HCT116 (cell line): ENCODE measurements at regions not wholly inside any gene's neighbourhood (a gene's known extent, or its start where the extent isn't known, plus 50 kb on each side); places are given as distances from the start of the nearest gene placed in this dataset.

ENCODE experiments used
- ATAC-seq: fragments of 200-7000 bp; cut with Tn5 transposase; 2 replicates; pipeline ENCODE4 v1.9.1; 2020; ENCODE audit warnings: mild to moderate bottlenecking, moderate library complexity
- BruUV-seq: library from RNA; stranded (reverse); fragments of 400-500 nt; replicated peaks from 2 replicates; lab custom pipeline; 2021; lab: Mats Ljungman, UMichigan
- CTCF ChIA-PET: fragments of 300-600 bp; sonication (Branson Sonifier 250); formaldehyde crosslinking; loops from one replicate; lab custom pipeline; 2021; ENCODE audit warnings: antibody characterized with exemption; lab: Charles Lee
- POLR2A ChIA-PET: fragments of 300-600, 350-600 bp; sonication (Branson Sonifier 250); formaldehyde crosslinking; loops from one replicate; lab custom pipeline; 2021; ENCODE audit warnings: antibody characterized with exemption; lab: Charles Lee
- RAD21 ChIA-PET, 2 experiments: fragments of 300-600 bp; sonication (Branson Sonifier 250); formaldehyde crosslinking; loops; one replicate each; lab custom pipeline; 2023; ENCODE audit warnings: low total read pairs in 2 of 2; ENCODE audit not compliant: uncharacterized antibody in 2 of 2, unreplicated experiment in 2 of 2, low non-redundant PET in 1 of 2; lab: Charles Lee
- DNase-seq: peaks from one replicate; pipeline ENCODE4 v3.0.0-alpha.2; 2010; ENCODE audit warnings: low read depth, low spot score
- H2AFZ ChIP-seq: fragments of 200-600 bp; shearing (Covaris generic), sonication (generic); 2 replicates; pipeline ENCODE4 v1.6.1; 2017; ENCODE audit warnings: low read depth, mixed run types, mixed read lengths, antibody characterized with exemption, low read length; ENCODE audit not compliant: poor library complexity, severe bottlenecking
- H3K27ac ChIP-seq: 2 replicates; pipeline ENCODE4 v1.5.1; 2012; ENCODE audit warnings: low read depth, low read length
- H3K27me3 ChIP-seq: fragments of 200-600 bp; sonication (generic); 2 replicates; pipeline ENCODE4 v1.6.1; 2016; ENCODE audit warnings: mixed run types, low read length, mixed read lengths; ENCODE audit not compliant: insufficient read depth
- H3K36me3 ChIP-seq, 2 experiments: fragments of 200-500 bp in 1 of 2; fragments of 200-600 bp in 1 of 2; sonication (Bioruptor generic) in 1 of 2; sonication (generic) in 1 of 2; 2 replicates each; pipeline versions ENCODE4 v1.5.1 to v1.6.1; 2014 to 2016; ENCODE audit warnings: low read length in 2 of 2, inconsistent platforms in 1 of 2, mixed read lengths in 1 of 2, mixed run types in 1 of 2; ENCODE audit not compliant: insufficient read depth in 2 of 2, control insufficient read depth in 1 of 2
- H3K4me1 ChIP-seq, 2 experiments: fragments of 200-600 bp in 1 of 2; sonication (generic) in 1 of 2; 2 replicates each; pipeline versions ENCODE4 v1.5.1 to v1.6.1; 2012 to 2017; ENCODE audit warnings: low read length in 2 of 2, inconsistent platforms in 1 of 2, mild to moderate bottlenecking in 1 of 2, mixed read lengths in 1 of 2, mixed run types in 1 of 2, moderate library complexity in 1 of 2; ENCODE audit not compliant: insufficient read depth in 2 of 2, control insufficient read depth in 1 of 2
- H3K4me2 ChIP-seq: fragments of 200-600 bp; sonication (generic); 2 replicates; pipeline ENCODE4 v1.6.1; 2017; ENCODE audit warnings: mixed run types, low read length, mixed read lengths
- H3K4me3 ChIP-seq, 2 experiments: fragments of 200-600 bp in 1 of 2; sonication (generic) in 1 of 2; replicated peaks in 1 of 2; 2 replicates each; pipeline ENCODE4 v1.5.1; 2011 to 2016; ENCODE audit warnings: low read length in 2 of 2, control low read depth in 1 of 2, low read depth in 1 of 2, mild to moderate bottlenecking in 1 of 2, mixed read lengths in 1 of 2, mixed run types in 1 of 2
- H3K79me2 ChIP-seq: fragments of 200-600 bp; sonication (generic); 2 replicates; pipeline ENCODE4 v1.6.1; 2017; ENCODE audit warnings: mild to moderate bottlenecking, mixed run types, low read length, moderate library complexity, mixed read lengths; ENCODE audit not compliant: insufficient read depth
- H3K9ac ChIP-seq: fragments of 200-600 bp; sonication (generic); 2 replicates; pipeline ENCODE4 v1.6.1; 2016; ENCODE audit warnings: low read length, mixed read lengths
- H3K9me2 ChIP-seq: fragments of 200-600 bp; sonication (generic), shearing (Covaris generic); 2 replicates; pipeline ENCODE4 v1.6.1; 2017; ENCODE audit warnings: mixed run types, mild to moderate bottlenecking, moderate library complexity; ENCODE audit not compliant: insufficient read depth
- H3K9me3 ChIP-seq, 2 experiments: fragments of 200-500 bp in 1 of 2; fragments of 200-600 bp in 1 of 2; sonication (Bioruptor generic) in 1 of 2; sonication (generic) in 1 of 2; 2 replicates each; pipeline ENCODE4 v1.6.1; 2014 to 2017; ENCODE audit warnings: low read length in 2 of 2, mixed read lengths in 2 of 2, inconsistent platforms in 1 of 2, low read depth in 1 of 2, mild to moderate bottlenecking in 1 of 2, mixed run types in 1 of 2, moderate library complexity in 1 of 2; ENCODE audit not compliant: control insufficient read depth in 1 of 2, insufficient read depth in 1 of 2
- H4K20me1 ChIP-seq: fragments of 200-600 bp; sonication (generic), shearing (Covaris generic); 2 replicates; pipeline ENCODE4 v1.6.1; 2017; ENCODE audit warnings: mixed run types, mild to moderate bottlenecking, moderate library complexity; ENCODE audit not compliant: insufficient read depth
- CTCF ChIP-seq, 3 experiments: fragments of 200-600 bp in 1 of 3; sonication (generic) in 1 of 3; IDR thresholded peaks in 2 of 3; conservative IDR thresholded peaks in 1 of 3; 2 replicates each; pipeline ENCODE4 v1.5.1; 2012 to 2017; ENCODE audit warnings: low read depth in 2 of 3, low read length in 2 of 3, antibody characterized with exemption in 1 of 3, borderline replicate concordance in 1 of 3, control low read depth in 1 of 3, mild to moderate bottlenecking in 1 of 3, mixed read lengths in 1 of 3, mixed run types in 1 of 3, moderate library complexity in 1 of 3; ENCODE audit not compliant: insufficient read depth in 1 of 3
- EGR1 ChIP-seq: IDR thresholded peaks from 2 replicates; pipeline ENCODE4 v1.6.1; 2012; ENCODE audit warnings: low read depth
- ELF1 ChIP-seq: IDR thresholded peaks from 2 replicates; pipeline ENCODE4 v1.6.1; 2012; ENCODE audit warnings: low read depth, borderline replicate concordance
- EZH2 ChIP-seq: fragments of 200-600 bp; sonication (generic); IDR thresholded peaks from 2 replicates; pipeline ENCODE4 v1.6.1; 2017; ENCODE audit warnings: antibody characterized with exemption, mixed run types
- EZH2phosphoT487 ChIP-seq: fragments of 200-600 bp; IDR thresholded peaks from 2 replicates; pipeline ENCODE4 v1.6.1; 2018; ENCODE audit warnings: antibody characterized with exemption, borderline replicate concordance
- JUND ChIP-seq: IDR thresholded peaks from 2 replicates; pipeline ENCODE4 v1.6.1; 2012
- MAX ChIP-seq: IDR thresholded peaks from 2 replicates; pipeline ENCODE4 v1.6.1; 2012
- POLR2A ChIP-seq: IDR thresholded peaks from 2 replicates; pipeline ENCODE4 v1.7.0; 2011; ENCODE audit warnings: borderline replicate concordance; ENCODE audit not compliant: insufficient read depth, insufficient read length; ENCODE audit errors: extremely low read depth
- POLR2AphosphoS5 ChIP-seq: IDR thresholded peaks from 2 replicates; pipeline ENCODE4 v1.6.1; 2011; ENCODE audit warnings: mild to moderate bottlenecking, low read depth, low read length, moderate library complexity
- RAD21 ChIP-seq: IDR thresholded peaks from 2 replicates; pipeline ENCODE4 v1.6.1; 2012; ENCODE audit warnings: low read depth, mild to moderate bottlenecking
- SIN3A ChIP-seq: IDR thresholded peaks from 2 replicates; pipeline ENCODE4 v1.6.1; 2012; ENCODE audit warnings: low read depth
- SP1 ChIP-seq: IDR thresholded peaks from 2 replicates; pipeline ENCODE4 v1.6.1; 2012; ENCODE audit warnings: low read depth
- SRF ChIP-seq: IDR thresholded peaks from 2 replicates; pipeline ENCODE4 v1.6.1; 2012; ENCODE audit warnings: low read depth
- TCF7L2 ChIP-seq: IDR thresholded peaks from 2 replicates; pipeline ENCODE4 v1.7.0; 2011; ENCODE audit warnings: borderline replicate concordance, inconsistent platforms; ENCODE audit not compliant: insufficient read depth, insufficient read length; ENCODE audit errors: extremely low read depth
- YY1 ChIP-seq: IDR thresholded peaks from 2 replicates; pipeline ENCODE4 v1.6.1; 2011; ENCODE audit warnings: low read length, low read depth, moderate library complexity, mild to moderate bottlenecking; ENCODE audit not compliant: insufficient replicate concordance; ENCODE audit errors: extremely low read depth
- ZFX ChIP-seq: fragments of 450-650 bp; IDR thresholded peaks from 2 replicates; pipeline ENCODE4 v1.6.1; 2017
- ZNF274 ChIP-seq: fragments of 200-500 bp; sonication (Bioruptor generic); IDR thresholded peaks from 2 replicates; pipeline ENCODE4 v1.6.1; 2014; ENCODE audit warnings: mild to moderate bottlenecking, low read depth, low read length, inconsistent platforms
- intact Hi-C: fragments of 100-400 bp; cut with micrococcal nuclease; formaldehyde crosslinking; loops from 2 replicates; pipeline ENCODE4 v1.10.0; 2022
- TF ChIP-seq, protein P1 (sequence below): IDR thresholded peaks from 2 replicates; pipeline ENCODE4 v1.6.1; 2011; ENCODE audit warnings: mild to moderate bottlenecking, low read length, moderate library complexity; ENCODE audit not compliant: insufficient replicate concordance; ENCODE audit errors: extremely low read depth
- TF ChIP-seq, protein P2 (sequence below): IDR thresholded peaks from 2 replicates; pipeline ENCODE4 v1.6.1; 2012; ENCODE audit warnings: low read depth

- BruUV-seq: no TSS peak
- Histone ChIP-seq H3K79me2 (no peaks in the 10 kb centered on the region), H3K27me3 (peaks cover 2% of the 10 kb centered on the region; the same call in 1 of the 2 replicates), H3K27ac (no peak overlapping the region), H4K20me1 (no peaks in the 10 kb centered on the region), H3K4me3 (no peak overlapping the region), H3K9me2 (no peaks in the 10 kb centered on the region), H2AFZ (no peak overlapping the region), H3K9me3 (no peaks in the 10 kb centered on the region), H3K9ac (no peak overlapping the region), H3K4me1 (peaks cover 14 to 18% of the 10 kb centered on the region in 2 experiments), H3K4me2 (peak overlapping the region; percentile 61), H3K36me3 (no peaks in the 10 kb centered on the region)
- RAD21 ChIA-PET: no interaction called here
- intact Hi-C loops: no loop called here
- CTCF ChIA-PET: no interaction called here
- POLR2A ChIA-PET: no interaction called here
- TF ChIP-seq EGR1: no peak
- no peak for TF ChIP-seq ZNF274
- TF ChIP-seq, protein P1, sequence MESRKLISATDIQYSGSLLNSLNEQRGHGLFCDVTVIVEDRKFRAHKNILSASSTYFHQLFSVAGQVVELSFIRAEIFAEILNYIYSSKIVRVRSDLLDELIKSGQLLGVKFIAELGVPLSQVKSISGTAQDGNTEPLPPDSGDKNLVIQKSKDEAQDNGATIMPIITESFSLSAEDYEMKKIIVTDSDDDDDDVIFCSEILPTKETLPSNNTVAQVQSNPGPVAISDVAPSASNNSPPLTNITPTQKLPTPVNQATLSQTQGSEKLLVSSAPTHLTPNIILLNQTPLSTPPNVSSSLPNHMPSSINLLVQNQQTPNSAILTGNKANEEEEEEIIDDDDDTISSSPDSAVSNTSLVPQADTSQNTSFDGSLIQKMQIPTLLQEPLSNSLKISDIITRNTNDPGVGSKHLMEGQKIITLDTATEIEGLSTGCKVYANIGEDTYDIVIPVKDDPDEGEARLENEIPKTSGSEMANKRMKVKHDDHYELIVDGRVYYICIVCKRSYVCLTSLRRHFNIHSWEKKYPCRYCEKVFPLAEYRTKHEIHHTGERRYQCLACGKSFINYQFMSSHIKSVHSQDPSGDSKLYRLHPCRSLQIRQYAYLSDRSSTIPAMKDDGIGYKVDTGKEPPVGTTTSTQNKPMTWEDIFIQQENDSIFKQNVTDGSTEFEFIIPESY: no peak
- TF ChIP-seq POLR2A: no peak
- no peak for TF ChIP-seq JUND
- no peak for TF ChIP-seq SRF
- no peak for TF ChIP-seq YY1
- no peak for TF ChIP-seq MAX
- no peak for TF ChIP-seq EZH2
- no peak for TF ChIP-seq ELF1
- no peak for TF ChIP-seq CTCF (IDR thresholded peaks at IDR 0.05 in 2 of 3, conservative IDR thresholded peaks at IDR 0.05 in 1 of 3; ENCODE audit: borderline replicate concordance in 1 of 3, insufficient read depth in 1 of 3, low read depth in 2 of 3, low read length in 2 of 3)
- TF ChIP-seq ZFX: no peak
- no peak for TF ChIP-seq SIN3A
- TF ChIP-seq RAD21: no peak
- TF ChIP-seq POLR2AphosphoS5: no peak
- no peak for TF ChIP-seq TCF7L2
- TF ChIP-seq EZH2phosphoT487: no peak
- TF ChIP-seq, protein P2, sequence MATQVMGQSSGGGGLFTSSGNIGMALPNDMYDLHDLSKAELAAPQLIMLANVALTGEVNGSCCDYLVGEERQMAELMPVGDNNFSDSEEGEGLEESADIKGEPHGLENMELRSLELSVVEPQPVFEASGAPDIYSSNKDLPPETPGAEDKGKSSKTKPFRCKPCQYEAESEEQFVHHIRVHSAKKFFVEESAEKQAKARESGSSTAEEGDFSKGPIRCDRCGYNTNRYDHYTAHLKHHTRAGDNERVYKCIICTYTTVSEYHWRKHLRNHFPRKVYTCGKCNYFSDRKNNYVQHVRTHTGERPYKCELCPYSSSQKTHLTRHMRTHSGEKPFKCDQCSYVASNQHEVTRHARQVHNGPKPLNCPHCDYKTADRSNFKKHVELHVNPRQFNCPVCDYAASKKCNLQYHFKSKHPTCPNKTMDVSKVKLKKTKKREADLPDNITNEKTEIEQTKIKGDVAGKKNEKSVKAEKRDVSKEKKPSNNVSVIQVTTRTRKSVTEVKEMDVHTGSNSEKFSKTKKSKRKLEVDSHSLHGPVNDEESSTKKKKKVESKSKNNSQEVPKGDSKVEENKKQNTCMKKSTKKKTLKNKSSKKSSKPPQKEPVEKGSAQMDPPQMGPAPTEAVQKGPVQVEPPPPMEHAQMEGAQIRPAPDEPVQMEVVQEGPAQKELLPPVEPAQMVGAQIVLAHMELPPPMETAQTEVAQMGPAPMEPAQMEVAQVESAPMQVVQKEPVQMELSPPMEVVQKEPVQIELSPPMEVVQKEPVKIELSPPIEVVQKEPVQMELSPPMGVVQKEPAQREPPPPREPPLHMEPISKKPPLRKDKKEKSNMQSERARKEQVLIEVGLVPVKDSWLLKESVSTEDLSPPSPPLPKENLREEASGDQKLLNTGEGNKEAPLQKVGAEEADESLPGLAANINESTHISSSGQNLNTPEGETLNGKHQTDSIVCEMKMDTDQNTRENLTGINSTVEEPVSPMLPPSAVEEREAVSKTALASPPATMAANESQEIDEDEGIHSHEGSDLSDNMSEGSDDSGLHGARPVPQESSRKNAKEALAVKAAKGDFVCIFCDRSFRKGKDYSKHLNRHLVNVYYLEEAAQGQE: no peak
- TF ChIP-seq SP1: no peak
- DNase-seq: no peak
- peak; percentile 87 for ATAC-seq
These were observed 368.0 kb downstream of the FOXL1 start for GRCh38 chr16:86946396-86946795.
